OCI-M1 (cell line): ENCODE measurements at regions not wholly inside any gene's neighbourhood (a gene's known extent, or its start where the extent isn't known, plus 50 kb on each side); places are given as distances from the start of the nearest gene placed in this dataset.

Source experiments
- DNase-seq: peaks from one replicate; lab custom pipeline; 2025; lab: John Stamatoyannopoulos, UW

DNA sequence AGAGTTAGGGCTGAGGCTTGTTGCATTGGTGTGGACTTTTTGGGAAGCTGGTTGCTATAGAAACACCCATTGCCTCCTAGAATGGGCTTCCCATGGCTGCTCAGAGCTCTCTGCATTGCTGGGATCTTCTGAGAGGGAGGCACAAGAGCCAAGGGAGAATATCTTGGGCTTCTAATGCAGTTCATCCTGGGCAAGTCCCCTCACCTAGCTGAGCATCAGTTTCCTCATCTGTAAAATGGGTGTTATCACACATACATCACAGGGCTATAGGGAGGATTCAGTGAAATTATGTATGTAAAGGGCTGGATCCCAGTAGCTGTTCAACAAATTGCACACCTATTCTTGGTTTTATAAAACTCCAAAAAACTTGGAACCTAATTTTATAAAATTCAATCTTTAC, 106.1 kb upstream of the ALDH1B1 start:
- no peak for DNase-seq

DNA sequence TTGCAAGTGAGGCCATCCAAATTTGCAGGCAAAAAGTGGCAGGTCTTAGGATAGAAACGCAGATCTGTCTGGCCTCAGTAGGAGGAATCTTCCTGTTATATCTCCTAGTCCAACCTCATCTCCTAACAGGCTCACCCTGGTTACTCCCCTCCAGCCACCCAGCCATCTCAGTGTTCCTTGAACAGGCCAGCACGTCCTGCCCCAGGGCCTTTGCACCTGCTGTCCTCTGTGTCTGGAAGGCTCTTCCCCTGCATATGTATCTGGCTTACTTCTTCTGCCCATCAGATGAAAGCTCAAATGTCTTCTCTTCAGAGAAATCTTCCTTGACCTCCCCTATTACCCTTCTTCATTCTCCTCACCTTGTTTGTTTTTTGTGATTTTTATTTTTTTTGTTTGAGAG, 107.3 kb upstream of the ALDH1B1 start:
- no peak for DNase-seq

DNA sequence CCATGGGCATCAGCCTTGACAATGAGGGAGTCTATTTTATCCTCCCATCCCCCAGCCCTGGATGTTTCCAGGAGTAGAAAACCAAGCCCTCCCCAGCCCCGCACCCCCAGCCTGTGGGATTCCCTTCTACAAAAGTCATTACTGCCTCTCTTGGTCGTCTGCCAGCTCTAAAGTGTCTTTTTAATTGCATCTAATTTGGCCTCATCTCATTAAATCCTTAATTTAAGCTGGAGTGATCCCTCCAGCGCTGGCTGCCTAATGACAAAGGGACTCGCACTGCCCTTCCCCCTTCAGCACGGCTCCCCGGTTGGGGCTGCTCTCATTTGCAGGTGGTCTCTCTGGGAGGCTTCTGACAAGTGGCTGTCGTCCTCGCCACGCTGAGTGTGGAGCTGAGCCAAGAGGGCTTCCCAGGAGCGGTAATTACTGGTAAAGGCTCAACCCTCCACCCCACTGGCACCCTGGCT, 107.9 kb upstream of the ALDH1B1 start:
- DNase-seq, result no peak

DNA sequence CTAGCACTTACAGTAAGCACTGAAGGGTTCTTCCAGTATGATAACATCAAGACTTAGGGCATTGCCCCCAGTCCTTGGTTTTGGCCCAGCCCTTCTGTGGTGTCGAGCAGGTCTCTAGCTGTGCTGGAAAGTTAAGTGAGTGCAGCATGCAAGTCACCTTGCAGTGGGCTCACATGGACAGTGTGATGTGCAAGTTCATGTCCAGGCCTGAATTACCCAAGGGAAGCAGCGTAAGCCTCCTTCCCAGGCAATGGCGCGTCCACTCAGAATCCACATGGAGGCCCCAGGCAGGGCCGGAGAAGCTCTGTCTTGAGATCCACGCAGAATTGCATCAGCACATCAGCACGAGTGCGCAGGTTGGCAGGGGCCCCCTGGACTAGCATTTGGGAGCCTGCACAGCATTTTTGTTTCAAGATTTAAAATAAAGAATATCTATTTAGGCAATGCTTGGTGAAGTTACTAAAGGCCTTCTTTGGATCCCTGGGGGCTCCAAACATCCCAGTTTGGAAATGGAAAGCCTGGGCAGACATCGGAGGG, 108.4 kb upstream of the ALDH1B1 start:
- no peak for DNase-seq

GRCh38 chr9:38282756-38283155, 109.7 kb upstream of the ALDH1B1 start:
- no peak for DNase-seq

DNA sequence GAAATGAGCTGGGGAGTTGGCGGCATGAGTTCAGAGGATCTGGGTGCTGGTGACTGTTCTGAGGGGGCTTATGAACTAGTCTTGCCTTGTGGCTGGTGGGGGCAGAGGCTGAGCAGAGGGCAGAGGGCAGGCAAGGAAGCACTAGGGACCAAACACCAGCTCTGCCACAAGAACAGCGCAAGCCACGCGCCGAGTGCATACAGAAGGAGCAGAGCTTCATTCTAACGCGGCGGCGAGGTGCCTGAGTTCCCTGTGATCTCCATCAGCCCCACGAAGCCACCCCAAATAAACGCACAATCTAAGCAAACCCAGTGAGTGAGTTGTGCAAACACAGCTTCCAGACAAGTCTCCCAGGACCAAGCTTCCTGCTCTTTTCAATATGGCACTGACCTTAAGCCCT, 110.6 kb upstream of the ALDH1B1 start:
- DNase-seq, result no peak

- no peak for DNase-seq
These were observed 111.3 kb upstream of the ALDH1B1 start for GRCh38 chr9:38281196-38281595.

- DNase-seq, result no peak
These were observed 112.2 kb upstream of the ALDH1B1 start for GRCh38 chr9:38280251-38280800.

DNA sequence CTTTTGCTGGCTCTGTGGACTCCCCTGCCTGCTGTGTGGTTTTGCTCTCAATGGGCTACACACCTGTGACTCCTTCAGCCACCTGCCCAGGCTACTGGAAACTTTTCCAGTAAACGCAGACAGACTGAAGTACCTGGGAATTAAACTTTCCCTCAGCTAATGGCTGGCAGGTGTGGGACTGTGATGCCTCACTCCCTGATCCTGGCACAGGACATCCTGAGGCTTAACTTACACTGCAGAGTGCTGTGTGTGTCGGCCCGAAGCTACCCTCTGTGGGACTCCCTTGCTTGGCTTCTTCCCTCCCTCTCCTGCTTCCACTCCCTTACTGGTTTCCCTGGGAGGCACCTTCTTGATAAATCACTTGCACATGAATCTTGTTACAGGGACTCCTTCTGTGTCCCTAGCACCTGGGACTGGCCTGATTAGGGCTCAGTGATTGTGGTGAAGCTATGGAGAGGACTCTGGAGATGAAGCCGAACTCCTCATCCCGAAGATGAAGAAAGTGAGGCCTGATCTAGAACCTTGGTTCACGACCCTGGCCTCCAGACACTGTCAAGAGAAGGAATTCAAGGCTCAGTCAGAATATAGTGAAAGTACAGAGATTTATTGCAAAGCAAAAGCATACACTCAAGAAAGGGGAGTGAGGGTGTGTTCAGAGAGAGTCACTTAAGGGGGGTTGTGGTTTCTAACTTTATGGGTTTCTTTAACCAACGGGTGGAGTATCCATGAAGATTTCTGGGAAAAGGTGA, 113.4 kb upstream of the ALDH1B1 start:
- no peak for DNase-seq

DNA sequence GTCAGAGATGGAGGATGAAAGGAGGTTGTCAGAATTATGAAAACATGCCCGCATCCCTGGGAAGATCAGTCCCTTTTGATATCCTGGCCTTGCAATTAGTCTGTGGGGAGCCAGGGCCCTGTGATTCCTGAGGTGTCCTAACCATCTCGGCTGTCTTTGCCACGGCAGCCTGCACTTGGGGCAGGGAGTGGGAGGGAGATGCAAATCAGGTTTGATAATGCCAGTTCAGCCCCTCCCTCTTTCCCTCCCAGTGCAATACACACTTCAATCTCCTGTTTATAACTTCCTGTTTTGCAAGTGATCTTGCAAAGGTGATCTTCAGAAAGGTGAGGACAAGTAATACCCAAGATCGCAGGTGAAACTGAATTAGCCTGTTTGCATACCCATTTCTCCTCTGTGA, 114.0 kb upstream of the ALDH1B1 start:
- no peak for DNase-seq

DNA sequence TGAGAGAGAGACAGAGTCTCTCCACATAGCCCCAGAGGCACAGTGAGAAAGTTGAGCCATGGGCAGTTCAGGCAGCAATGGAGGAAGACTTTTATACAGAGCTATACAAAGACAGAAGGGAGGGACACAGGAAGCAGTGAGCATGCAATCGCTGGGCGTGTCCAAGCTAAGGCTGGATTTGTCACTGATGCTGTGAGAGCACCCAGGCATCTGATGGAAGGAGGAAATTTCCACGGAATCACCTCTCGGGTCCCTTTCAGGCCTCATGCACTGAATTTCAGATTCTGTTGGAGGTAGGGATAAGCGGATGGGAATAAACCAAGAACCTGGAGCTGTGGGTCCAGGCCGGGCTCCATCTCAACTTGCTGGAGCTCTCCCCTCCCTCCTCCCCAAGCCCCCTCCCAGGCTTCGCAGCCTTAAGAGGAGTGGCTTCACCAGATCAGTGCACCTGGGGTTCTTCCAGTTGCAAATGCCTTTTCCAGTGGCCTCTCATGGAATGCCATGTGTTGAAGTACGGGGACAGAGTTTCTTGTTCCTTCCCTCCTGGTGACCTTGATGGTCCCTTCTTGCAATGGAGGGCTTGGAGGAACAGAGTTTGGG, 114.8 kb upstream of the ALDH1B1 start:
- no peak for DNase-seq

DNA sequence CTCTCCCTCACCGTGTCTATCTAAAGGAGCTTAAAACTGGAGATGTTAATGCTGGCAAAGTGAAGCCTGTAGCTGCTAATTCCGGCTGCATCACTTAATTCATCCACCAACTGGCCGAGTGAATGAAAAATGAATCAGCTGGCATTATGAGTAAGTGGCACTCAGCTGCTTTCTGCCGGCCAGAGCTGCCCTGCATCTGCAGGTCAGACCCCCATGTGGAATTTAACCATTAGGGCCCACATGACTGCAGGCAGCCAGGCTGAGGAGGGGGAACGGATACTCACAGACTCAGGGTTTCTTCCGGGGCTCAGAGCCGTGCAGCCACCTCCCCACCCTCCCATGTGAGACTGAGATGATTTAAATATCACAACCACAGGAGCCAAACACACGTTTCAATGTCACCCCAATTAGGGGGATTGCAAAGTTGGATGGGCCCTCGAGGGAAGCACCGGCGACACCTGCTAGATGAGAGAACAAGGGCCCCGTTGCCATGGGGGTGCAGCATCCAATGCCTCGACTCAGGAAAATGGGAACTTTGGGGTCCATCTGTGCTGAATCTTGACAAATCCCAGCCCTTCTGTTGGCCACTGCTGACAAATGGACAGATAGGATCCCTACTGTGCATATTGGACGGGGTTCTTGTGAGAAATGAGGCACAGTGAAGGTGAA, 115.6 kb upstream of the ALDH1B1 start:
- DNase-seq, result no peak

GRCh38 chr9:38274800-38275199, 117.7 kb upstream of the ALDH1B1 start:
- DNase-seq, result no peak

- no peak for DNase-seq
These were observed 119.8 kb upstream of the ALDH1B1 start for GRCh38 chr9:38272710-38273109.

DNA sequence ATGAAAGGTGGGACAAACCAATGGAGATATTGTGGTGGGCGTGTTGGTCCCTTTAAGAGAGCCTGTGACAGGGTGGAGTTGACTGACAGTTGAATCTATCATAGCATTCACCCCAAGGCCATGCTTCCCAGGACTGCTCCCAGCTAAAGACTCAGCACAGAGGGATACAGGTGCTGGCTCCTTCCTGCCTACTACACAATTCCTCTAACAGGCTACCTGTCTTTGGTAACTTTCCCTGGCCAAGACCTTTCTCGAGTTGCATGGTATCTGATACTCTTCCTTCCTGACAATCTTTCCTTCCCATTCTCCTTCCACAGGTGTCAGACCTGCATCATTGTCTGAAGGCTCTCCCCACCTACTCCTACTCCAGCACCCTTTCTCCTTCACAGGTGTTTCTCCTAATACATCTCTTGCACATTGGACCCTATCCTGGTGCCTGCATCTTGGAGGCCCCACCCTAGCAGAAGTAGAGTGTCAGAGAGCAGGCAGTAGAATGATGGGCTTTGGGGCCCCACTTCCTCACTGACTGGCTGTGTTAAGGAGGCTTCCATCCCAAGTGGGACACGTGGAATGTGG, 120.7 kb upstream of the ALDH1B1 start:
- DNase-seq, result no peak

GRCh38 chr9:38269775-38270174, 122.7 kb upstream of the ALDH1B1 start:
- DNase-seq, result no peak

GRCh38 chr9:38263532-38263931, 129.0 kb upstream of the ALDH1B1 start:
- DNase-seq, result peak; percentile 29

DNA sequence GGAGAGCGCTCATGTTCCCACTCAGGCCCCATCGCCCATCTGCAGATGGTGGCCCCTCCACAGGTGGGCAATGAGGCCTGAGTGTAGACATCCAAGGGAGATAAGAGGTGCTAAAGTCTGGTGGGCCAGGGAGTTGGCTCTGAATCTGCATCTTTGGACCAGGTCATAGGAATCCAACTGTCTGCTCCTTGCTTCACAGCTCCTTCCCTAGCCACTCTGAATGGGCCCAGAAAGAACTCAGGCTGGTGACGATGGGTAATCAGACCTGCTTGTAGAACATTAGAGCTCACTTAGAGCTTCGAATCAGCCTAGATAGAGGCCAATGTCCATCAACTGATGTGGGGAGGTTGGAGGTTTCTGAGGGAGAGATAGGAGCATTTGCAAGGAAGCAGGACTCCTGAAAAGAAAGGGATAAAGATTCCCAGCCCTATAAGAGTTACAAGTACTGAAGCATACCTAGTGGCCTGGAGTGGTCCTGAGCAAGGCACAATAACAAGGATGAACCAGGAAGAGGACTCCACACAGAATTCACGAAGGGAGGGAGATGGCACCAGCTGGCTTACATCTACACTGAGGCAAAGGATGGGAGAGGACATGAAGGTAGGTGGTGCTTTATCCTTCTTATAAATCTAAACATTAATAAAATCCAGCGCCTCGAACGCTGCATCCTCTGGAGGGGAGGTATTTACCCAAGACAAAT, 132.8 kb upstream of the ALDH1B1 start:
- DNase-seq, result no peak

- DNase-seq, result no peak
These were observed 133.4 kb upstream of the ALDH1B1 start for GRCh38 chr9:38259056-38259455.

GRCh38 chr9:38257626-38258215, 134.8 kb upstream of the ALDH1B1 start:
- no peak for DNase-seq

GRCh38 chr9:38256461-38256860, 136.0 kb upstream of the ALDH1B1 start:
- no peak for DNase-seq
